ENCODE measurements at regions not wholly inside any gene's neighbourhood (a gene's known extent, or its start where the extent isn't known, plus 50 kb on each side); places are given as distances from the start of the nearest gene placed in this dataset.

DNA sequence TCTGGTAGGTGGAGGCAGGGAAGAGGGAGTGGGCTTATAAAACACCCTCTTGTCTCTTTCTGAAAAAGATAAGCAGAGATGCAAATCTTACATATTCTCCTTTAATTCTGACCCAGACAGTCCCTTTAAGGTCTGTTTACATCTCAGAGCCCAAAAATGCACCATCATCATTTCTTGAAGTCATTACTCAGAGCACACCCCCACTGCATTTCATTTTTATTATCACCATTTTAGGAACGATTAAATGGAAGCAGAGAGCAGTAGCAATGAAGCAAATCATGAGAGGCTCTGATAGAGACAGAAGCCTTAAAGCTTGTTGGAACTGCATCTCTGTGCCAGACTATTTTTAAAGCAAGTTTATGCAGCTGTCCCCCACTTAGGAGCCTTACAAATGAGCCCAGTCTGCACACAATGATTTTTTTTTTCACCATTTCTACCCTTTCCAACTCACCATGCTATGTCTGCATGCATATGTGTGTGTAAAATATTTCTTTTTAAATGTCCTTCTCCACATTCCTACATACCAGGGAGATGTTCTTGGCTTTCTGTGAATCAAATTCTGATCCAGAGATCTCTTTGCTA, 311.0 kb downstream of the GRIN2B start:
- no peaks in the 10 kb centered on the region for H4K20me1 ChIP-seq (ENCODE audit: control insufficient read depth, insufficient read depth, low read depth, low read length)
- H3K79me2 ChIP-seq (ENCODE audit: control insufficient read depth, low read length), result no peaks in the 10 kb centered on the region
- H3K9me3 ChIP-seq (ENCODE audit: control insufficient read depth, insufficient read depth, low read length), result no peaks in the 10 kb centered on the region; the same call in 1 of the 2 replicates
- H3K4me2 ChIP-seq (ENCODE audit: low read length), result no peak overlapping the region
- no peak for TF ChIP-seq EZH2phosphoT487 (IDR thresholded peaks at IDR 0.05; ENCODE audit: borderline replicate concordance, low read length)
- TF ChIP-seq, protein P1, sequence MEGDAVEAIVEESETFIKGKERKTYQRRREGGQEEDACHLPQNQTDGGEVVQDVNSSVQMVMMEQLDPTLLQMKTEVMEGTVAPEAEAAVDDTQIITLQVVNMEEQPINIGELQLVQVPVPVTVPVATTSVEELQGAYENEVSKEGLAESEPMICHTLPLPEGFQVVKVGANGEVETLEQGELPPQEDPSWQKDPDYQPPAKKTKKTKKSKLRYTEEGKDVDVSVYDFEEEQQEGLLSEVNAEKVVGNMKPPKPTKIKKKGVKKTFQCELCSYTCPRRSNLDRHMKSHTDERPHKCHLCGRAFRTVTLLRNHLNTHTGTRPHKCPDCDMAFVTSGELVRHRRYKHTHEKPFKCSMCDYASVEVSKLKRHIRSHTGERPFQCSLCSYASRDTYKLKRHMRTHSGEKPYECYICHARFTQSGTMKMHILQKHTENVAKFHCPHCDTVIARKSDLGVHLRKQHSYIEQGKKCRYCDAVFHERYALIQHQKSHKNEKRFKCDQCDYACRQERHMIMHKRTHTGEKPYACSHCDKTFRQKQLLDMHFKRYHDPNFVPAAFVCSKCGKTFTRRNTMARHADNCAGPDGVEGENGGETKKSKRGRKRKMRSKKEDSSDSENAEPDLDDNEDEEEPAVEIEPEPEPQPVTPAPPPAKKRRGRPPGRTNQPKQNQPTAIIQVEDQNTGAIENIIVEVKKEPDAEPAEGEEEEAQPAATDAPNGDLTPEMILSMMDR (IDR thresholded peaks at IDR 0.05; ENCODE audit: low read depth, low read length, poor library complexity, severe bottlenecking), result no peak
- H3K27me3 ChIP-seq (ENCODE audit: control insufficient read depth, low read length), result no peaks in the 10 kb centered on the region
- H3K36me3 ChIP-seq (ENCODE audit: control insufficient read depth, low read length), result no peaks in the 10 kb centered on the region
- no peaks in the 10 kb centered on the region for H3K4me1 ChIP-seq (ENCODE audit: control insufficient read depth, low read length)
- no peaks in the 10 kb centered on the region for H3K9me2 ChIP-seq (replicated peaks; ENCODE audit: control insufficient read depth, low read length)
- no peaks in the 10 kb centered on the region for H3F3A ChIP-seq (ENCODE audit: control insufficient read depth, insufficient read depth)
- H3K4me3 ChIP-seq (ENCODE audit: low read length), result no peak overlapping the region
- H3K27ac ChIP-seq (ENCODE audit: low read depth, low read length), result no peak overlapping the region

DNA sequence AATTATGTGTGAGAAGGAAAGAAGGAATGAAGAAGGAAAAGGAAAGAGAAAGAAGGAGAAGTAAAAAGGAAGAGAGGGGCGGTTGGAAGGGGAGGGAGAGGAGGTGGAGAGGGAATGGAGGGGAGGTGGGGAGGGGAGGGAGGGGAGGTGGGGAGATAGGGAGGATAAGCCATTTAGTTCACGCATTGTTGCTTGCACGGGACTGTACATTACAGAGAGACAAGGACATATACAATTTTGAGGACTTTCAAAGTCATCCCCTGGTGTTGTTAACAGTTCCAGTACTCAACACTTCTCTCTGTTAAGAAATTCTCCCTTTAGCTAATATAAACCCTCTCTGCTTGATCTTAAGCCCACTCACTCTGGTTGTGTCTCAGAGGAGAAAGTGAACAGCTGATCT, 312.5 kb downstream of the GRIN2B start:
- no peaks in the 10 kb centered on the region for H3K36me3 ChIP-seq (ENCODE audit: control insufficient read depth, low read length)
- H3K9me3 ChIP-seq (ENCODE audit: control insufficient read depth, insufficient read depth, low read length), result no peaks in the 10 kb centered on the region; the same call in 1 of the 2 replicates
- no peaks in the 10 kb centered on the region for H3F3A ChIP-seq (ENCODE audit: control insufficient read depth, insufficient read depth)
- no peaks in the 10 kb centered on the region for H3K4me1 ChIP-seq (ENCODE audit: control insufficient read depth, low read length)
- no peaks in the 10 kb centered on the region for H3K9me2 ChIP-seq (replicated peaks; ENCODE audit: control insufficient read depth, low read length)
- no peak overlapping the region for H3K27ac ChIP-seq (ENCODE audit: low read depth, low read length)
- TF ChIP-seq, protein P1 (IDR thresholded peaks at IDR 0.05; ENCODE audit: low read depth, low read length, poor library complexity, severe bottlenecking), result no peak
- no peak for TF ChIP-seq EZH2phosphoT487 (IDR thresholded peaks at IDR 0.05; ENCODE audit: borderline replicate concordance, low read length)
- no peaks in the 10 kb centered on the region for H4K20me1 ChIP-seq (ENCODE audit: control insufficient read depth, insufficient read depth, low read depth, low read length)
- no peak overlapping the region for H3K4me2 ChIP-seq (ENCODE audit: low read length)
- no peaks in the 10 kb centered on the region for H3K27me3 ChIP-seq (ENCODE audit: control insufficient read depth, low read length)
- no peaks in the 10 kb centered on the region for H3K79me2 ChIP-seq (ENCODE audit: control insufficient read depth, low read length)
- no peak overlapping the region for H3K4me3 ChIP-seq (ENCODE audit: low read length)

DNA sequence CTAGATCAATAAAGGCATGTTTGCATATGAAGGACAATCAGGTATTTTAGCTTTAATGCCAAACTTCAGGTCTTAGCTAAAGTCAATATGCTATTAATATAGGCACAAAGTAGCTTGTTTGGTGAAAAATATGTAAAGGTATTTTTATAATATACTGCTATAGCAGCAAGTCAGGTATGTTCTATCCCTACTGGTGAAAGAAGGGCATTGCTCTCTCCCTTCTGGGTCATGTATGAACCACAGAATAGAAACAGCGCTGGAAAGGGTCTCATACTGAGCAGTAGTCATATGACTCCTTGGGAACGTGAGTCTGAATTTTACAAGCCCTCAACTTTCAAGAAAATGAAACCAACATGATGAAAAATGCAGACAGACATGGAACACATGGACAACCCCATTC, 314.6 kb downstream of the GRIN2B start:
- H3K9me2 ChIP-seq (replicated peaks; ENCODE audit: control insufficient read depth, low read length), result no peaks in the 10 kb centered on the region
- H3K4me1 ChIP-seq (ENCODE audit: control insufficient read depth, low read length), result no peaks in the 10 kb centered on the region
- no peaks in the 10 kb centered on the region for H4K20me1 ChIP-seq (ENCODE audit: control insufficient read depth, insufficient read depth, low read depth, low read length)
- TF ChIP-seq EZH2phosphoT487 (IDR thresholded peaks at IDR 0.05; ENCODE audit: borderline replicate concordance, low read length), result no peak
- TF ChIP-seq, protein P1 (IDR thresholded peaks at IDR 0.05; ENCODE audit: low read depth, low read length, poor library complexity, severe bottlenecking), result no peak
- H3K79me2 ChIP-seq (ENCODE audit: control insufficient read depth, low read length), result no peaks in the 10 kb centered on the region
- no peak overlapping the region for H3K4me2 ChIP-seq (ENCODE audit: low read length)
- H3K27me3 ChIP-seq (ENCODE audit: control insufficient read depth, low read length), result no peaks in the 10 kb centered on the region
- no peaks in the 10 kb centered on the region for H3K9me3 ChIP-seq (ENCODE audit: control insufficient read depth, insufficient read depth, low read length)
- no peaks in the 10 kb centered on the region for H3K36me3 ChIP-seq (ENCODE audit: control insufficient read depth, low read length)
- H3F3A ChIP-seq (ENCODE audit: control insufficient read depth, insufficient read depth), result no peaks in the 10 kb centered on the region
- no peak overlapping the region for H3K4me3 ChIP-seq (ENCODE audit: low read length)
- no peak overlapping the region for H3K27ac ChIP-seq (ENCODE audit: low read depth, low read length)
